HFFc6 (cell line): ENCODE measurements at regions not wholly inside any gene's neighbourhood (a gene's known extent, or its start where the extent isn't known, plus 50 kb on each side); places are given as distances from the start of the nearest gene placed in this dataset.

Source experiments
- DNase-seq: peaks from one replicate; pipeline ENCODE4 v3.0.0-alpha.2; 2018
- H3K27ac Mint-ChIP-seq: 2 replicates; pipeline ENCODE4 v1.8.0; 2020; ENCODE audit warnings: mild to moderate bottlenecking, mixed read lengths
- H3K27me3 Mint-ChIP-seq: 2 replicates; pipeline ENCODE4 v1.8.0; 2021; ENCODE audit warnings: mild to moderate bottlenecking, moderate library complexity, mixed read lengths; ENCODE audit not compliant: insufficient read depth
- H3K36me3 Mint-ChIP-seq: 2 replicates; pipeline ENCODE4 v1.8.0; 2021; ENCODE audit warnings: low read depth, mixed read lengths
- H3K4me1 Mint-ChIP-seq: 2 replicates; pipeline ENCODE4 v1.8.0; 2020; ENCODE audit warnings: low read depth, mixed read lengths
- H3K4me3 Mint-ChIP-seq: 2 replicates; pipeline ENCODE4 v1.8.0; 2020; ENCODE audit warnings: mild to moderate bottlenecking, moderate library complexity, mixed read lengths
- H3K9me3 Mint-ChIP-seq: 2 replicates; pipeline ENCODE4 v1.8.0; 2020; ENCODE audit warnings: mild to moderate bottlenecking, mixed read lengths
- CTCF ChIP-seq: fragments of 200-600 bp; sonication (generic); IDR thresholded peaks from 2 replicates; pipeline ENCODE4 v1.5.0; 2021; ENCODE audit warnings: antibody characterized with exemption, mild to moderate bottlenecking

- H3K4me3 Mint-ChIP-seq: no peak overlapping the region
- no peaks in the 10 kb centered on the region for H3K27me3 Mint-ChIP-seq
- DNase-seq: no peak
- no peaks in the 10 kb centered on the region for H3K4me1 Mint-ChIP-seq
- no peak for TF ChIP-seq CTCF
- H3K27ac Mint-ChIP-seq: no peak overlapping the region
- no peaks in the 10 kb centered on the region for H3K36me3 Mint-ChIP-seq
- peaks cover 23% of the 10 kb centered on the region for H3K9me3 Mint-ChIP-seq
Measured at GRCh38 chr18:37701967-37702366, 136.4 kb upstream of the CELF4 start.

- no peak overlapping the region for H3K27ac Mint-ChIP-seq
- no peak for DNase-seq
Measured at GRCh38 chr18:37698508-37699040, 133.0 kb upstream of the CELF4 start.

DNA sequence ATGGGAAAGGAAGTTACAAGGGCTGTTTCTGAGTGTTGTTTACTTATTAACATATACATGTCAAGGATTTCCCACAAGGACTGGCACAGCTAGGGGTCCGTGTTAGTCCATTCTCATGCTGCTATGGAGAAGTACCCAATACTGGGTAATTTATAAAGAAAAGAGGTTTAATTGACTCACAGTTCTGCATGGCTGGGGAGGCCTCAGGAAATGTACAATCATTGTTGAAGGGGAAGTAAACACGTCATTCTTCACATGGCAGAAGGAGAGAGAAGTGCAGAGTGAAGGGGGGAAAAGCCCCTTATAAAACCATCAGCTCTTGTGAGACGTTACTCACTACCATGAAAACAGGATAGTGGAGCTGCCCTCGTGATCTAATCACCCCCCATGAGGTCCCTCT, 128.9 kb upstream of the CELF4 start:
- no peaks in the 10 kb centered on the region for H3K36me3 Mint-ChIP-seq
- no peaks in the 10 kb centered on the region for H3K4me1 Mint-ChIP-seq
- no peak overlapping the region for H3K4me3 Mint-ChIP-seq
- TF ChIP-seq CTCF: no peak
- no peaks in the 10 kb centered on the region for H3K27me3 Mint-ChIP-seq
- peaks cover 49% of the 10 kb centered on the region for H3K9me3 Mint-ChIP-seq
- DNase-seq: no peak
- no peak overlapping the region for H3K27ac Mint-ChIP-seq

More at GRCh38 chr18:37698508-37699040, 133.0 kb upstream of the CELF4 start:
- no peak for TF ChIP-seq CTCF
- no peaks in the 10 kb centered on the region for H3K36me3 Mint-ChIP-seq
- no peak overlapping the region for H3K4me3 Mint-ChIP-seq
- no peaks in the 10 kb centered on the region for H3K27me3 Mint-ChIP-seq
- H3K9me3 Mint-ChIP-seq: peaks cover 45% of the 10 kb centered on the region
- no peaks in the 10 kb centered on the region for H3K4me1 Mint-ChIP-seq

DNA sequence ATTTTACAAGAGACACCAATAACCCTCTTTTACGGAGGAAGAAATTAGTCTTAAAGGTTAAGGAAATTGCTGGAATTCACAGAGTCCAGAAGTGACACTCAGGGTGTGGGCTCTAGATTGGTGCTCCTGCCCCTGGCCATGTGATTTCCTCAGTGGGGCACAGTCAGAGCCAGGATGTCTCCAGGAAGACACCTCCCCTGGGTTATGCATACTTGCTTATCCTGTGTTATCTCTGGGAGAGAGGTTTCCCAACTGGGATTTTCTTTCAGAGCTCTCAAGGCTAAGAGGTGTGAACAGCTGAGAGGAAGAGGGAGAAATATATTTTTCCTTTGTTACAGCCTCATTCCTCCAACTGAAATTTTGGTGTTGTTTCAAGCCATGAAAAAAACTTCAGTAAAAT, 125.6 kb upstream of the CELF4 start:
- DNase-seq: no peak
- Mint-ChIP-seq H3K36me3 (no peaks in the 10 kb centered on the region; the same call in 1 of the 2 replicates), H3K27me3 (no peaks in the 10 kb centered on the region), H3K27ac (no peak overlapping the region), H3K9me3 (peaks cover 48% of the 10 kb centered on the region), H3K4me3 (no peak overlapping the region), H3K4me1 (no peaks in the 10 kb centered on the region)
- TF ChIP-seq CTCF: no peak

- DNase-seq: no peak
- no peaks in the 10 kb centered on the region for H3K4me1 Mint-ChIP-seq
Measured at GRCh38 chr18:37689841-37690240, 124.2 kb upstream of the CELF4 start.

More at GRCh38 chr18:37689841-37690240, 124.2 kb upstream of the CELF4 start:
- H3K27ac Mint-ChIP-seq: no peak overlapping the region
- H3K9me3 Mint-ChIP-seq: peaks cover 48% of the 10 kb centered on the region
- no peaks in the 10 kb centered on the region; the same call in 1 of the 2 replicates for H3K36me3 Mint-ChIP-seq
- H3K27me3 Mint-ChIP-seq: no peaks in the 10 kb centered on the region
- no peak for TF ChIP-seq CTCF
- H3K4me3 Mint-ChIP-seq: no peak overlapping the region
